Neuron (in vitro differentiated cells): ENCODE measurements at regions not wholly inside any gene's neighbourhood (a gene's known extent, or its start where the extent isn't known, plus 50 kb on each side); places are given as distances from the start of the nearest gene placed in this dataset.
"Not testable (repeated sequence)": the region's sequence is repeated elsewhere in the genome, so short reads cannot be mapped to it uniquely, and the experiment has no call there.

Experiments used
- H2AFZ ChIP-seq: one replicate; pipeline ENCODE4 v1.6.1; 2013; ENCODE audit warnings: low read depth, mild to moderate bottlenecking, inconsistent platforms, low read length, moderate library complexity
- H3K27me3 ChIP-seq: one replicate; pipeline ENCODE4 v1.6.1; 2013; ENCODE audit warnings: low read length; ENCODE audit not compliant: insufficient read depth
- H3K36me3 ChIP-seq: one replicate; pipeline ENCODE4 v1.6.1; 2013; ENCODE audit warnings: low read length; ENCODE audit not compliant: insufficient read depth
- H3K4me1 ChIP-seq: one replicate; pipeline ENCODE4 v1.6.1; 2013; ENCODE audit warnings: low read length; ENCODE audit not compliant: insufficient read depth
- H3K4me3 ChIP-seq: 2 replicates; pipeline ENCODE4 v1.5.1; 2013; ENCODE audit warnings: mild to moderate bottlenecking, low read length, moderate library complexity
- H3K9me3 ChIP-seq: one replicate; pipeline ENCODE4 v1.6.1; 2013; ENCODE audit warnings: low read length

- peaks cover 10% of the 10 kb centered on the region for H3K4me1 ChIP-seq
- no peaks in the 10 kb centered on the region for H3K27me3 ChIP-seq
- no peaks in the 10 kb centered on the region for H3K9me3 ChIP-seq
- H3K4me3 ChIP-seq: no peak overlapping the region
- H3K36me3 ChIP-seq: no peaks in the 10 kb centered on the region
- H2AFZ ChIP-seq: no peak overlapping the region
These were observed 156.8 kb downstream of the FZD1 start for GRCh38 chr7:91421018-91421417.

- peaks cover 19% of the 10 kb centered on the region for H3K4me1 ChIP-seq
- no peak overlapping the region for H2AFZ ChIP-seq
- no peaks in the 10 kb centered on the region for H3K9me3 ChIP-seq
- no peak overlapping the region for H3K4me3 ChIP-seq
- H3K36me3 ChIP-seq: no peaks in the 10 kb centered on the region
- no peaks in the 10 kb centered on the region for H3K27me3 ChIP-seq
These were observed 160.1 kb downstream of the FZD1 start for GRCh38 chr7:91424371-91424770.

GRCh38 chr7:91425149-91425548 lies 160.9 kb downstream of the FZD1 start:
- Histone ChIP-seq H3K9me3 (no peaks in the 10 kb centered on the region), H3K27me3 (no peaks in the 10 kb centered on the region), H2AFZ (no peak overlapping the region), H3K4me1 (peaks cover 19% of the 10 kb centered on the region), H3K36me3 (no peaks in the 10 kb centered on the region), H3K4me3 (no peak overlapping the region)

GRCh38 chr7:91427051-91427450 lies 162.8 kb downstream of the FZD1 start:
- no peak overlapping the region for H2AFZ ChIP-seq
- H3K27me3 ChIP-seq: no peaks in the 10 kb centered on the region
- no peaks in the 10 kb centered on the region for H3K36me3 ChIP-seq
- H3K4me3 ChIP-seq: no peak overlapping the region
- peaks cover 17% of the 10 kb centered on the region for H3K4me1 ChIP-seq
- no peaks in the 10 kb centered on the region for H3K9me3 ChIP-seq

GRCh38 chr7:91431601-91432000 lies 167.4 kb downstream of the FZD1 start:
- Histone ChIP-seq H2AFZ (no peak overlapping the region), H3K9me3 (no peaks in the 10 kb centered on the region), H3K4me1 (peaks cover 6% of the 10 kb centered on the region), H3K27me3 (no peaks in the 10 kb centered on the region), H3K4me3 (no peak overlapping the region), H3K36me3 (no peaks in the 10 kb centered on the region)

GRCh38 chr7:91434836-91435235 lies 170.6 kb downstream of the FZD1 start:
- Histone ChIP-seq H3K4me3 (no peak overlapping the region), H3K27me3 (no peaks in the 10 kb centered on the region), H3K9me3 (no peaks in the 10 kb centered on the region), H3K4me1 (no peaks in the 10 kb centered on the region), H2AFZ (no peak overlapping the region), H3K36me3 (no peaks in the 10 kb centered on the region)

- H2AFZ ChIP-seq: no peak overlapping the region
- no peaks in the 10 kb centered on the region for H3K36me3 ChIP-seq
- H3K4me3 ChIP-seq: no peak overlapping the region
- no peaks in the 10 kb centered on the region for H3K27me3 ChIP-seq
- no peaks in the 10 kb centered on the region for H3K4me1 ChIP-seq
- no peaks in the 10 kb centered on the region for H3K9me3 ChIP-seq
These were observed 171.3 kb downstream of the FZD1 start for GRCh38 chr7:91435381-91436059.

- H3K36me3 ChIP-seq: no peaks in the 10 kb centered on the region
- peaks cover 3% of the 10 kb centered on the region for H3K9me3 ChIP-seq
- no peak overlapping the region for H3K4me3 ChIP-seq
- H3K27me3 ChIP-seq: no peaks in the 10 kb centered on the region
- H3K4me1 ChIP-seq: no peaks in the 10 kb centered on the region
- no peak overlapping the region for H2AFZ ChIP-seq
These were observed 172.4 kb downstream of the FZD1 start for GRCh38 chr7:91436655-91437054.

GRCh38 chr7:91440198-91440597 lies 176.0 kb downstream of the FZD1 start:
- H3K36me3 ChIP-seq, H3K4me1 ChIP-seq, H3K9me3 ChIP-seq, H3K27me3 ChIP-seq, H3K4me3 ChIP-seq, H2AFZ ChIP-seq: not testable (repeated sequence)

- no peak overlapping the region for H2AFZ ChIP-seq
- H3K4me3 ChIP-seq: no peak overlapping the region
- H3K9me3 ChIP-seq: peaks cover 4% of the 10 kb centered on the region
- H3K27me3 ChIP-seq: no peaks in the 10 kb centered on the region
- H3K36me3 ChIP-seq: no peaks in the 10 kb centered on the region
- H3K4me1 ChIP-seq: no peaks in the 10 kb centered on the region
These were observed 179.6 kb downstream of the FZD1 start for GRCh38 chr7:91443862-91444261.

GRCh38 chr7:91446819-91447218 lies 182.6 kb downstream of the FZD1 start:
- peaks cover 1% of the 10 kb centered on the region for H3K9me3 ChIP-seq
- H3K4me3 ChIP-seq: no peak overlapping the region
- H3K36me3 ChIP-seq: no peaks in the 10 kb centered on the region
- no peaks in the 10 kb centered on the region for H3K4me1 ChIP-seq
- H3K27me3 ChIP-seq: no peaks in the 10 kb centered on the region
- no peak overlapping the region for H2AFZ ChIP-seq

GRCh38 chr7:91455411-91455810 lies 191.2 kb downstream of the FZD1 start:
- Histone ChIP-seq H2AFZ (no peak overlapping the region), H3K9me3 (no peaks in the 10 kb centered on the region), H3K27me3 (no peaks in the 10 kb centered on the region), H3K4me3 (no peak overlapping the region), H3K4me1 (no peaks in the 10 kb centered on the region), H3K36me3 (no peaks in the 10 kb centered on the region)

GRCh38 chr7:91457208-91457607 lies 193.0 kb downstream of the FZD1 start:
- Histone ChIP-seq H3K27me3 (no peaks in the 10 kb centered on the region), H3K4me1 (no peaks in the 10 kb centered on the region), H3K4me3 (no peak overlapping the region), H3K36me3 (no peaks in the 10 kb centered on the region), H2AFZ (no peak overlapping the region), H3K9me3 (no peaks in the 10 kb centered on the region)

- Histone ChIP-seq H3K4me1 (no peaks in the 10 kb centered on the region), H3K4me3 (no peak overlapping the region), H3K9me3 (no peaks in the 10 kb centered on the region), H3K36me3 (no peaks in the 10 kb centered on the region), H2AFZ (no peak overlapping the region), H3K27me3 (no peaks in the 10 kb centered on the region)
These were observed 195.3 kb downstream of the FZD1 start for GRCh38 chr7:91459539-91459938.
